ENCODE measurements at regions not wholly inside any gene's neighbourhood (a gene's known extent, or its start where the extent isn't known, plus 50 kb on each side); places are given as distances from the start of the nearest gene placed in this dataset.

DNA sequence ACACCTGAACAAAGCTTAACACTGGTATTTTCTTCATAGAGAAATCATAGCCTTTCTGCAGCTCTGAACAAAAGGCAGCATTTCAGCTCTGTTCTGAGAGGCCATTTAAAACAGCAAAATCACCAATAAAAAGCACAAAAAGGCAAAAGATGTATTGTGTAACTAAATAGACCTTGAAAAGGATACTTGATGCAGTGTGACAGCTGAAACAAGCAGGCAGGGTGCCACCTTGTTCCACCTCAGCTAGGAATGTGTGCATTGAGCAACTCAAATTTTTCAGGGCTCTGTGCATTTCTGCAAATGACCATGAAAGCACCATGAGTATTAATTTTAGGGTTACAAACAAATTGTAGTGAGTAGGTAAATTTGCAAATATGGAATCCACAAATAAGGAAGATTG, 65.8 kb downstream of the RHOU start:
- Histone ChIP-seq H3K9me2 (ENCODE audit: insufficient read depth, low read length) (no peaks in the 10 kb centered on the region), H3K27me3 (ENCODE audit: insufficient read depth, low read depth, low read length) (no peaks in the 10 kb centered on the region), H3K4me2 (ENCODE audit: low read length) (no peak overlapping the region), H4K20me1 (ENCODE audit: insufficient read depth) (no peaks in the 10 kb centered on the region), H3K36me3 (ENCODE audit: insufficient read depth, low read length) (no peaks in the 10 kb centered on the region), H3F3A (ENCODE audit: insufficient read depth, low read length, poor library complexity, severe bottlenecking) (no peaks in the 10 kb centered on the region), H3K79me2 (replicated peaks; ENCODE audit: insufficient read depth, low read length) (no peaks in the 10 kb centered on the region), H3K27ac (ENCODE audit: low read length) (no peak overlapping the region), H3K9ac (ENCODE audit: low read length) (no peak overlapping the region), H3K9me3 (ENCODE audit: low read length) (no peaks in the 10 kb centered on the region), H3K4me3 (ENCODE audit: low read length) (no peak overlapping the region), H2AFZ (ENCODE audit: low read depth, low read length) (no peak overlapping the region)
- TF ChIP-seq, protein P1, sequence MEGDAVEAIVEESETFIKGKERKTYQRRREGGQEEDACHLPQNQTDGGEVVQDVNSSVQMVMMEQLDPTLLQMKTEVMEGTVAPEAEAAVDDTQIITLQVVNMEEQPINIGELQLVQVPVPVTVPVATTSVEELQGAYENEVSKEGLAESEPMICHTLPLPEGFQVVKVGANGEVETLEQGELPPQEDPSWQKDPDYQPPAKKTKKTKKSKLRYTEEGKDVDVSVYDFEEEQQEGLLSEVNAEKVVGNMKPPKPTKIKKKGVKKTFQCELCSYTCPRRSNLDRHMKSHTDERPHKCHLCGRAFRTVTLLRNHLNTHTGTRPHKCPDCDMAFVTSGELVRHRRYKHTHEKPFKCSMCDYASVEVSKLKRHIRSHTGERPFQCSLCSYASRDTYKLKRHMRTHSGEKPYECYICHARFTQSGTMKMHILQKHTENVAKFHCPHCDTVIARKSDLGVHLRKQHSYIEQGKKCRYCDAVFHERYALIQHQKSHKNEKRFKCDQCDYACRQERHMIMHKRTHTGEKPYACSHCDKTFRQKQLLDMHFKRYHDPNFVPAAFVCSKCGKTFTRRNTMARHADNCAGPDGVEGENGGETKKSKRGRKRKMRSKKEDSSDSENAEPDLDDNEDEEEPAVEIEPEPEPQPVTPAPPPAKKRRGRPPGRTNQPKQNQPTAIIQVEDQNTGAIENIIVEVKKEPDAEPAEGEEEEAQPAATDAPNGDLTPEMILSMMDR (IDR thresholded peaks at IDR 0.05; ENCODE audit: poor library complexity, severe bottlenecking): no peak
- TF ChIP-seq, protein P2, sequence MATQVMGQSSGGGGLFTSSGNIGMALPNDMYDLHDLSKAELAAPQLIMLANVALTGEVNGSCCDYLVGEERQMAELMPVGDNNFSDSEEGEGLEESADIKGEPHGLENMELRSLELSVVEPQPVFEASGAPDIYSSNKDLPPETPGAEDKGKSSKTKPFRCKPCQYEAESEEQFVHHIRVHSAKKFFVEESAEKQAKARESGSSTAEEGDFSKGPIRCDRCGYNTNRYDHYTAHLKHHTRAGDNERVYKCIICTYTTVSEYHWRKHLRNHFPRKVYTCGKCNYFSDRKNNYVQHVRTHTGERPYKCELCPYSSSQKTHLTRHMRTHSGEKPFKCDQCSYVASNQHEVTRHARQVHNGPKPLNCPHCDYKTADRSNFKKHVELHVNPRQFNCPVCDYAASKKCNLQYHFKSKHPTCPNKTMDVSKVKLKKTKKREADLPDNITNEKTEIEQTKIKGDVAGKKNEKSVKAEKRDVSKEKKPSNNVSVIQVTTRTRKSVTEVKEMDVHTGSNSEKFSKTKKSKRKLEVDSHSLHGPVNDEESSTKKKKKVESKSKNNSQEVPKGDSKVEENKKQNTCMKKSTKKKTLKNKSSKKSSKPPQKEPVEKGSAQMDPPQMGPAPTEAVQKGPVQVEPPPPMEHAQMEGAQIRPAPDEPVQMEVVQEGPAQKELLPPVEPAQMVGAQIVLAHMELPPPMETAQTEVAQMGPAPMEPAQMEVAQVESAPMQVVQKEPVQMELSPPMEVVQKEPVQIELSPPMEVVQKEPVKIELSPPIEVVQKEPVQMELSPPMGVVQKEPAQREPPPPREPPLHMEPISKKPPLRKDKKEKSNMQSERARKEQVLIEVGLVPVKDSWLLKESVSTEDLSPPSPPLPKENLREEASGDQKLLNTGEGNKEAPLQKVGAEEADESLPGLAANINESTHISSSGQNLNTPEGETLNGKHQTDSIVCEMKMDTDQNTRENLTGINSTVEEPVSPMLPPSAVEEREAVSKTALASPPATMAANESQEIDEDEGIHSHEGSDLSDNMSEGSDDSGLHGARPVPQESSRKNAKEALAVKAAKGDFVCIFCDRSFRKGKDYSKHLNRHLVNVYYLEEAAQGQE (IDR thresholded peaks at IDR 0.05; ENCODE audit: borderline replicate concordance): no peak
- no peak for TF ChIP-seq EZH2 (IDR thresholded peaks at IDR 0.05; ENCODE audit: borderline replicate concordance, insufficient read depth, low read length, poor library complexity, severe bottlenecking)
- TF ChIP-seq RAD21 (conservative IDR thresholded peaks at IDR 0.05): no peak
- no peak for TF ChIP-seq TAF1 (IDR thresholded peaks at IDR 0.05; ENCODE audit: low read depth)
- TF ChIP-seq MXI1 (conservative IDR thresholded peaks at IDR 0.05; ENCODE audit: poor library complexity, severe bottlenecking): no peak
- no peak for TF ChIP-seq POLR2AphosphoS5 (IDR thresholded peaks at IDR 0.05)
- no peak for TF ChIP-seq SMC3 (conservative IDR thresholded peaks at IDR 0.05; ENCODE audit: poor library complexity)
- TF ChIP-seq EP300 (conservative IDR thresholded peaks at IDR 0.05; ENCODE audit: poor library complexity, severe bottlenecking): no peak

DNA sequence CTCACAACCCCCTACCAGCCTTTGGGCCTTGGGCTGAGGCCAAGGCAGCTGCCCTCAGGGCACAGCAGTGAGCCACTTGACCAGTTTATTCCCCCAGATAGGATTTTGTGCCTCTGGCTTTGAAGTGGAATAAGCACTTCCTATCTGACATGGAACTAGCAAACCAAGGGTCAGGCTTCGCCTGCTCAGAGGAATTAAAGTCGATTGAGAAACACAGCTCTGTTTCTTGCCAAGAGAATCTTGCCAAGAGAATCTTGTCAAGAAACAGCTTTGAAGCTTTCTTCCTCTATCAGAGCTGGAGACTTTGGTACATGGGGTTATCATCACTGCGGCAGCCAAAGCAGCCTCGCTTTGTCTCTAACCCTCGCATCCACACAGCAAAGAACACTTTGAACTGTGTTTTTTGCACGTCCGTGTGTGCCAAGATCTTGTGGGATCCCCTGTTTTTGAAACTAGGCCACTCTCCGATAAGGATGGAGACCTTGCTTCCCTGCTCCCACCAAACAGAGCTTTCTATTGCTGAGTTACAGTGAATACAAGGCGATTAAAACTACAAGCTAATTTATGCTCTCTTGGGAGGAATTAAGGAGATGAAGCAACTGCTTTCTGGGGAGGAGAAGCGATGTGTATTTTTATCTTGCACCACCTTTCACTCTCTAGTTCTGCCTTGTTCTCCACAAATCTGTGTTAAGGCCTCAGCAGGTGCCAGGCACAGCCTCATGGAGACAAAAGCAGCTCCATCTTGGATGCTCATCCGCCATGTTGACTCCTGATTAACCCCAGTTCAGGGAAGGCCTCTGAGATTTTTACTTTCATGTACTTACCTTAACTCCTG, 67.3 kb downstream of the RHOU start:
- Histone ChIP-seq H3K4me2 (ENCODE audit: low read length) (no peak overlapping the region), H3K27ac (ENCODE audit: low read length) (no peak overlapping the region)

More for the DNA sequence above, 67.3 kb downstream of the RHOU start:
- no peak overlapping the region for H3K9ac ChIP-seq (ENCODE audit: low read length)
- no peak overlapping the region for H3K4me3 ChIP-seq (ENCODE audit: low read length)
- no peaks in the 10 kb centered on the region for H3K9me3 ChIP-seq (ENCODE audit: low read length)
- H2AFZ ChIP-seq (ENCODE audit: low read depth, low read length): no peak overlapping the region
- no peaks in the 10 kb centered on the region for H3K9me2 ChIP-seq (ENCODE audit: insufficient read depth, low read length)
- no peaks in the 10 kb centered on the region for H3K79me2 ChIP-seq (replicated peaks; ENCODE audit: insufficient read depth, low read length)
- no peaks in the 10 kb centered on the region for H3K36me3 ChIP-seq (ENCODE audit: insufficient read depth, low read length)
- TF ChIP-seq, protein P1 (IDR thresholded peaks at IDR 0.05; ENCODE audit: poor library complexity, severe bottlenecking): no peak
- TF ChIP-seq, protein P2 (IDR thresholded peaks at IDR 0.05; ENCODE audit: borderline replicate concordance): no peak
- TF ChIP-seq POLR2AphosphoS5 (IDR thresholded peaks at IDR 0.05) (no peak), MXI1 (conservative IDR thresholded peaks at IDR 0.05; ENCODE audit: poor library complexity, severe bottlenecking) (no peak), EP300 (conservative IDR thresholded peaks at IDR 0.05; ENCODE audit: poor library complexity, severe bottlenecking) (no peak), TAF1 (IDR thresholded peaks at IDR 0.05; ENCODE audit: low read depth) (no peak), EZH2 (IDR thresholded peaks at IDR 0.05; ENCODE audit: borderline replicate concordance, insufficient read depth, low read length, poor library complexity, severe bottlenecking) (no peak), RAD21 (conservative IDR thresholded peaks at IDR 0.05) (no peak), SMC3 (conservative IDR thresholded peaks at IDR 0.05; ENCODE audit: poor library complexity) (no peak)
- H3K27me3 ChIP-seq (ENCODE audit: insufficient read depth, low read depth, low read length): no peaks in the 10 kb centered on the region
- H3F3A ChIP-seq (ENCODE audit: insufficient read depth, low read length, poor library complexity, severe bottlenecking): no peaks in the 10 kb centered on the region
- no peaks in the 10 kb centered on the region for H4K20me1 ChIP-seq (ENCODE audit: insufficient read depth)
